Adipocyte (in vitro differentiated cells): ENCODE measurements at regions not wholly inside any gene's neighbourhood (a gene's known extent, or its start where the extent isn't known, plus 50 kb on each side); places are given as distances from the start of the nearest gene placed in this dataset.

ENCODE experiments used
- DNase-seq: peaks from one replicate; pipeline ENCODE4 v3.0.0-alpha.2; 2015; ENCODE audit warnings: low read depth
- H3K27me3 ChIP-seq: replicated peaks from 2 replicates; pipeline ENCODE4 v1.7.0; 2013; ENCODE audit warnings: mild to moderate bottlenecking, low read length, moderate library complexity; ENCODE audit not compliant: control insufficient read depth, insufficient read depth
- H3K36me3 ChIP-seq: 2 replicates; pipeline ENCODE4 v1.7.0; 2013; ENCODE audit warnings: low read length, mild to moderate bottlenecking, moderate library complexity; ENCODE audit not compliant: control insufficient read depth, insufficient read depth, severe bottlenecking
- H3K4me1 ChIP-seq: 2 replicates; pipeline ENCODE4 v1.7.0; 2013; ENCODE audit warnings: mild to moderate bottlenecking, low read length, moderate library complexity; ENCODE audit not compliant: control insufficient read depth, insufficient read depth
- H3K4me3 ChIP-seq: 2 replicates; pipeline ENCODE4 v1.7.0; 2013; ENCODE audit warnings: mild to moderate bottlenecking, low read length, moderate library complexity
- H3K9ac ChIP-seq: 2 replicates; pipeline ENCODE4 v1.7.0; 2013; ENCODE audit warnings: mild to moderate bottlenecking, low read length, moderate library complexity
- H3K9me3 ChIP-seq: 2 replicates; pipeline ENCODE4 v1.7.0; 2013; ENCODE audit warnings: mild to moderate bottlenecking, low read length, moderate library complexity; ENCODE audit not compliant: control insufficient read depth

GRCh38 chr15:31569836-31570235 lies 243.2 kb downstream of the KLF13 start:
- Histone ChIP-seq H3K9me3 (no peaks in the 10 kb centered on the region), H3K4me3 (no peak overlapping the region), H3K4me1 (no peaks in the 10 kb centered on the region), H3K36me3 (no peaks in the 10 kb centered on the region), H3K27me3 (no peaks in the 10 kb centered on the region), H3K9ac (no peak overlapping the region)
- no peak for DNase-seq

- no peaks in the 10 kb centered on the region for H3K27me3 ChIP-seq
- no peak overlapping the region for H3K4me3 ChIP-seq
- H3K9me3 ChIP-seq = no peaks in the 10 kb centered on the region
- no peaks in the 10 kb centered on the region for H3K4me1 ChIP-seq
- no peak for DNase-seq
- H3K9ac ChIP-seq = no peak overlapping the region
- no peaks in the 10 kb centered on the region for H3K36me3 ChIP-seq
Observed at GRCh38 chr15:31570591-31570990, 244.0 kb downstream of the KLF13 start.

GRCh38 chr15:31571676-31572075 lies 245.0 kb downstream of the KLF13 start:
- H3K4me3 ChIP-seq = no peak overlapping the region
- DNase-seq = no peak
- no peak overlapping the region for H3K9ac ChIP-seq
- no peaks in the 10 kb centered on the region for H3K36me3 ChIP-seq
- H3K4me1 ChIP-seq = no peaks in the 10 kb centered on the region
- no peaks in the 10 kb centered on the region for H3K27me3 ChIP-seq
- no peaks in the 10 kb centered on the region for H3K9me3 ChIP-seq

- Histone ChIP-seq H3K4me3 (no peak overlapping the region), H3K27me3 (no peaks in the 10 kb centered on the region), H3K4me1 (no peaks in the 10 kb centered on the region), H3K9me3 (no peaks in the 10 kb centered on the region), H3K36me3 (no peaks in the 10 kb centered on the region), H3K9ac (no peak overlapping the region)
- DNase-seq = no peak
Observed at GRCh38 chr15:31573759-31574158, 247.1 kb downstream of the KLF13 start.

- Histone ChIP-seq H3K4me3 (no peak overlapping the region), H3K27me3 (no peaks in the 10 kb centered on the region), H3K36me3 (no peaks in the 10 kb centered on the region), H3K4me1 (no peaks in the 10 kb centered on the region), H3K9me3 (no peaks in the 10 kb centered on the region), H3K9ac (no peak overlapping the region)
- no peak for DNase-seq
Observed at GRCh38 chr15:31574766-31575165, 248.1 kb downstream of the KLF13 start.

GRCh38 chr15:31577108-31577507 lies 250.5 kb downstream of the KLF13 start:
- H3K36me3 ChIP-seq = no peaks in the 10 kb centered on the region
- no peaks in the 10 kb centered on the region for H3K27me3 ChIP-seq
- peaks cover 5% of the 10 kb centered on the region for H3K9me3 ChIP-seq
- H3K4me1 ChIP-seq = no peaks in the 10 kb centered on the region
- no peak overlapping the region for H3K9ac ChIP-seq
- DNase-seq = no peak
- H3K4me3 ChIP-seq = no peak overlapping the region

GRCh38 chr15:31579282-31579681 lies 252.6 kb downstream of the KLF13 start:
- no peaks in the 10 kb centered on the region for H3K27me3 ChIP-seq
- H3K9me3 ChIP-seq = peaks cover 5% of the 10 kb centered on the region
- no peak overlapping the region for H3K4me3 ChIP-seq
- H3K36me3 ChIP-seq = no peaks in the 10 kb centered on the region
- H3K9ac ChIP-seq = no peak overlapping the region
- H3K4me1 ChIP-seq = no peaks in the 10 kb centered on the region
- no peak for DNase-seq

- Histone ChIP-seq H3K9ac (no peak overlapping the region), H3K27me3 (no peaks in the 10 kb centered on the region), H3K4me1 (no peaks in the 10 kb centered on the region), H3K36me3 (no peaks in the 10 kb centered on the region), H3K9me3 (peaks cover 5% of the 10 kb centered on the region), H3K4me3 (no peak overlapping the region)
- no peak for DNase-seq
Observed at GRCh38 chr15:31579976-31580375, 253.3 kb downstream of the KLF13 start.

GRCh38 chr15:31584195-31584594 lies 257.6 kb downstream of the KLF13 start:
- Histone ChIP-seq H3K9ac (no peak overlapping the region), H3K9me3 (peaks cover 5% of the 10 kb centered on the region), H3K4me3 (no peak overlapping the region), H3K27me3 (no peaks in the 10 kb centered on the region), H3K4me1 (no peaks in the 10 kb centered on the region), H3K36me3 (no peaks in the 10 kb centered on the region)
- no peak for DNase-seq

- Histone ChIP-seq H3K4me3 (no peak overlapping the region), H3K36me3 (no peaks in the 10 kb centered on the region), H3K9ac (no peak overlapping the region), H3K9me3 (peaks cover 5% of the 10 kb centered on the region), H3K27me3 (no peaks in the 10 kb centered on the region), H3K4me1 (no peaks in the 10 kb centered on the region)
- DNase-seq = no peak
Observed at GRCh38 chr15:31585240-31585639, 258.6 kb downstream of the KLF13 start.

- no peak overlapping the region for H3K9ac ChIP-seq
- no peaks in the 10 kb centered on the region for H3K4me1 ChIP-seq
- no peak overlapping the region for H3K4me3 ChIP-seq
- H3K27me3 ChIP-seq = no peaks in the 10 kb centered on the region
- H3K36me3 ChIP-seq = no peaks in the 10 kb centered on the region
- peaks cover 2% of the 10 kb centered on the region for H3K9me3 ChIP-seq
- no peak for DNase-seq
Observed at GRCh38 chr15:31586841-31587240, 260.2 kb downstream of the KLF13 start.

GRCh38 chr15:31587583-31587982 lies 260.9 kb downstream of the KLF13 start:
- Histone ChIP-seq H3K9me3 (no peaks in the 10 kb centered on the region), H3K9ac (no peak overlapping the region), H3K27me3 (no peaks in the 10 kb centered on the region), H3K36me3 (no peaks in the 10 kb centered on the region), H3K4me1 (no peaks in the 10 kb centered on the region), H3K4me3 (no peak overlapping the region)
- no peak for DNase-seq
